GM21447 (cell line): ENCODE measurements at regions not wholly inside any gene's neighbourhood (a gene's known extent, or its start where the extent isn't known, plus 50 kb on each side); places are given as distances from the start of the nearest gene placed in this dataset.
"Not testable (repeated sequence)": the region's sequence is repeated elsewhere in the genome, so short reads cannot be mapped to it uniquely, and the experiment has no call there.

Experiments
- ATAC-seq: cut with Tn5 transposase; IDR thresholded peaks from one replicate; pipeline ENCODE4 v1.9.1; 2021; ENCODE audit not compliant: unreplicated experiment

DNA sequence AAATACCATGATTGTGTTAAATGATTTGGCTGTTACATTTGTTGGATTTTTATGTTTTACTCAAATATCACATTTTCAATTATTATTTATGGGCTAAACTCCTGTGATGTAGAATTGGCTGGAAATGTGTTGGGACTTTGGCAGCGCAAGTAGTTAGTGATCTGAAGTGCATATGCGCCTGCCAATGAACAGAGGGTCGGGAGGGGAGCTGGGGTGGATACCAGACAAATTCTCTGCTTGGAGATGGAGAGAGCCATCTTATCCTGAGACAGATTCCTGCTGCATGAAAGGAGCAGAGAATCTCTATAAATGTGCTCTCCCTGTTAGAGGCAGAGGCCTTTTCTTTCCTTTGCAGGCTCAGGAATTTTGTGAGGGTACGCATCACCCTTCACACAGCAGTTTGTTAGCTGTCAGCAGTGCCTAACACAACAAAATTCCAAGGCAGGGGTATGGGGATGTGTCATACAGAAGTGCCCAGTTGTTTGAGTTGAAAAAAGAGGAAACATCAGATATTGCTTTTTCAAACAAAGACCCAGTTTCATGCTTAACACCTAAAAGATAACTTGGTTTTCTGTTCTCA, 489.1 kb downstream of the CSNK1G3 start:
- ATAC-seq = no peak

DNA sequence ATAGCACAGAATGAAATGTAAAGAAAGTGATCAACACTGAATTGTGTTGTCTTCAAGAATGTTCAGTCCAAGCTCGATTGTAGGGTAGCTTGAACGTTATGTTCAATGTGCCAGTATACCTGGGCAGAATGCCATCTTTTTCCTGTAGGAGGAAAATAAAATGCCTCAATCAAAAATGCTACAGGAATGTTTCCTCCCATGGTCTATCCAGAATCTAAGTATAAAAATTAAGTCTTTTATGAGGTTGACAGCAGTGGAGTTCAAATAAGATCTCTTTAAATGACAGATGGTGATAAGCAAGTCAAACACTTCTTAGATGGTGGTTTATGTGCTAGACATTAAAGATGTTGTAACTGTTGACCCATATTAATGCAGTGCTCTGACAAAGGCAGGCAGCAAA, 488.6 kb downstream of the CSNK1G3 start:
- ATAC-seq = no peak

DNA sequence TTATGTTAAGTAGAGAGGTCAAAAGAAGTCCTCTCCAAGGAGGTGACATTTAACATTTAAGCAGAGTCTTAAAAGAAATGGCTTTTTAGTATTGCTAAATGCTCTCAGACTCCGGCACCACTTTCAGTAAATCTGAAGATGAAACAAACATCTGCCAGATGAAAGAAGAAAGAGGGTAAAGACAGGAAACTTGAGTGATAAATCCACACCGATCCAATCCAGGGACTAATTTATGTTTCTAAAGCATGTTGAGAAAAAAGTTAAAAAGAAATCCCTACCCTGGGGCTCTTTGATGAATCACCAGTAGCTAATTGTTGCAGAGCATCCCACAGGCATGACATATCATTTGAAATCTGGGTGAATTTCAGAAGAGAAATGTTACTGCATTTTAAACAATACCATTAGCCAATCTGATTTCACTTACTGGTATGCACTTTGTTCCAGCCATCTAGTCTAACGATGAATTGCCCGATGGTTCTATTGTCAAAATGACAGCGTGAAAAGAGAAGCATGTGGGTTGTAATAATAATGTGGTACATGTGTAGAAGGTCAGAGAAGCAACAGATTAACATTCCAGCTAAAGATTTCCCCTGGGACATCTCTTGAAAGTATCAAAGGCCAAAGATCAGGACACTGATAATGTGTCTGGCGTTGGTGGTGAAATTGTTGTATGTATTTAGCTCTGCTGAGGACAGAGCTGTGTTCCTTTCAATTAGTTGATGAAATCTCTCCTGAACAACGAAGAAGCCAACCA, 485.7 kb downstream of the CSNK1G3 start:
- ATAC-seq = no peak

DNA sequence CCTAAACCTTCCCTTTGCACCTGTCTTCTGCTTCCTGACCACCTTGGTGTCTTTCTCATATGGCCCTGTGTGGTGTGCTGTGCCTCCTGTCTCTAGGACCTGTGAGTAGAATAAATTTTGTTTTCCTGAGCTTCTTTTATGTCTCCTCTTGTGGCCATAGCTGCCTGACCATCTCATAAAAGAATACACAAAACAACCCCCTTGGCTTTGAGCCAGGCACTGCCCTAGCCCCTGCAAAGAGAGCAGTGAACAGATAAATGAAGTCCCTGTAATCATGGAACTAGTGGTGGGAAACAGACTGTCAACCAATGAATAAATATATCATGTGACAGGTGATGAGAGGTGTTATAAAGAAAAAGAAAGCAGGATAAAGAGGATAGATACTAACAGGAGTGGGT, 485.1 kb downstream of the CSNK1G3 start:
- ATAC-seq = no peak

DNA sequence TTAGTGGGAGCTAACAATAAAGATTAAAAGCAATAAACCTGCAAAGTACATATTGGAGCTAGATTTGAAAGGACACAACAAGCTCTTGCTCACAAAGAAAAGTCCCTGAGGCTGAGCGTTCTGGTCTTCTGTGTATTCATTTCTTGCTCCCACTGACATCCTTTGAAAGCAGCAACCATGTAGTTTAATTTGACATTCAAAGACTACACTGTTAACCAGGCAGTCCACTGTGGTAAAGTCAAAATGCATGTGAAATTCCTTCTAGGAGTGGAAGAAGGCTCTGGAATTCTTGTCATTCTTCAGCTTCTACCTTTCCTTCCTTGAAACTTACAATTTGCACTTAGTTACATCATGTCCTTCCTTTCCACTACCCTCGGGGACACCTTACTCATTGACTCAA, 480.7 kb downstream of the CSNK1G3 start:
- ATAC-seq = no peak

DNA sequence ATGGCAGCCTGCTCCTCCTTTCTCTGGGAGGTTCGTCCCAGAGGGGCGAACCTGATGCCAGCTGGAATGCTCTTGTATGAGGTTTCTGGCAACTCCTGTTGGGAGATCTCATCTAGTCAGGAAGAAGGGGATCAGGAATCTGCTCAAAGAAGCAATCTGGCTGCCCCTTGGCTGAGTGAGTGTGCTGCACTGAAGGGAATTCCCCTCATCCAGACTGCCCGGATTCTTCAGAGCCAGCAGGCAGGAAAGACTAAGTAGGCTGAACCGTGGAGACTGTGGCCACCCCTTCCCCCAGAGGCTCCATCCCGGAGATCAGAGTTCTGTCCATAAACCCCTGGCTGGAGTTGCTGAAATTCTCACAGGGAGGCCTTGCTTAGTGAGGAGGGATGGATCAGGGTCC, 476.0 kb downstream of the CSNK1G3 start:
- no peak for ATAC-seq

DNA sequence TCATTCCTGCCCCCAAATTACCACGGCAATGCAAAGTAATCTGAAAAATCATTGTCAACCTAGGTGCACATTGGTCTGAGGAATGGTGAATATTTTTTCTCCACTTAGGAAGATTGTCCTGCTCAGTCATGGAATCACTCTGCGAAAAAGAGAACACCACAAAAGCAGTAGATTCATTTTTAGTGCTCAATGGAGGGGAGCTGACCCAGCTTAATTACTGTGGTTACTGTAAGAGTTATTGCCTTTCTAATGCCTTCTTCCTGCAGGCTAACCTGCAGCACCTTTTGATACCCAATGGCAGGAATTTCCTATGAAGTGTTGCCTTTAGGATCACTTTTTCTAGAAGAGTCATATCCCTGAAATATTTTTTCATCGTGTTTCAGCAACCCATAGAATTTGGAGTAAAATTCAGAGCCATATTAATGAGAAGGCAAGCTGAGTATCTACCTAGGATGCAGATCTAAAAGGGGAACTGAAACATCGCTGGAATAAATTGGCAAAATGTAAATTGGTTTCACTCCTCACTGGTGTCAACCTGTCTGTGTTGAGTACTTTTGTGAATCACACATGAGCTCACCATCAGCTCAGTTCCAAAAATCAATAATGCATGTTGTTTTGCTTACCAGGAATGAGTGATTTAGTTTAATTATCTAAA, 464.5 kb downstream of the CSNK1G3 start:
- ATAC-seq = no peak

DNA sequence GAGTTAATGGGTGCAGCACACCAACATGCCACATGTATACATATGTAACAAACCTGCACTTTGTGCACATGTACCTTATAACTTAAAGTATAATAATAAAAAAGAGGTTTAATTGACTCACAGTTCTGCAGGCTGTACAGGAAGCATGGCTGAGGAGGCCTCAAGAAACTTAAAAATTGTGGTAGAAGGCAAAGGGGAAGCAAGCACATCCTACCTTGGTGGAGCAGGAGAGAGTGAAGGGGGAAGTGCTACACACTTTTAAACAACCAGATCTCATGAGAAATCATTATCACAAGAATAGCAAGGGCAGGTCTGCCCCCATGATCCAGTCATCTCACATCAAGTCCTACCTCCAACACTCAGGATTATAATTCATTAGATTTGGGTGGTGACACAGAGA, 463.5 kb downstream of the CSNK1G3 start:
- ATAC-seq = not testable (repeated sequence)

DNA sequence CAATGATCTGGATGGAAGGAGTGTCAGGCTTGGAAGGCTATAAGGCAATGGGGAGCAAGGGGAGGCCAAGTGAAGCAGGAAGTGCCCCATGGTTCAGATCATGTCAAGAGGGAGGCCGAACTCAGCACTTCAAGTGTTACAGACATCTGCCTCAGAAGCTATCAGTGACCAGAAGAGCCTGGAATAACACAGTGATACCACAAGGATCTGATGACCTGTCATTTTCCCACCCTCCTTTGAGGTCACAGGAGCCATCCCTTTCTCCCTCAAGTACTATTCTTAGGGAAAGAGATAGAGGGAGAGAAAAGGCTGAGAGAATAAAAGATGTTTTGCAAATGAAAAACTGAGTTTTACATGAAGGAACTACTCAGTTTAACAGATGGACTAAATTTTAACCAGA, 454.8 kb downstream of the CSNK1G3 start:
- ATAC-seq = no peak

DNA sequence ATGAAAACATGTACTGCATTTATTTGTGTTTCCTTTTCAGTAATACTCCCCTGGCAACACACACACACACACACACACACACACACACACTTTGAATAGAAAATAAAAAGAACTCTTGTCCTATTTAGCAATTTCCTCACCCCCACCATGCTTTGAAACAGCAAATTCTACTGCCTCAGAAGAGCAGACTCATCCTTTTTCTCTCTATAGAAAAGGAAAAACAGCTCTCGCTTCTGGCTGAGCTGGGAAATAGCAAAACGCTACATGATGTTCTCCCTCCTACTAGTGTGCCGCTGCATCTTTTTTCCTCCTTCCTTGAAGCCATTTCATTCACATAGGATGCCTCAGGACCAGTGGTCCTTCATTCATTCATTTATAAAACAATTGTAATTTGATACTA, 453.6 kb downstream of the CSNK1G3 start:
- ATAC-seq = no peak

DNA sequence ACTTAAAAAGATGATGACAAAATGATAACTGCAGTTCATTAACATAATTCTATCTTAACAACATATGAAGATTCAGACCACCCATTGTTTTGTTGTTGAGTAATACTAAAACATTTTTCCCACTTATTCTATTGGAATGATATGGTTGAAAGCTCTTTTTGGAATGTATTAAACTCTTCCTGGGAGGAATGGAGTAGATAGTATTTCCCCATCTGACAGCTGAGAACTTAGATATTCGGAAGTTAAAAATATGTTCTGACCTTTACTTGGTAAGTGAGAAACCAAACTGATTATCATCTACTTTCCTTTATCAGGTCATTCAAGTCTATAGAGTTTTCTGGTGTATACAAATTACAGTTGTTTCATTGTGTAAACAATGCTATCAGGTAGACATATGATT, 452.9 kb downstream of the CSNK1G3 start:
- ATAC-seq = no peak

DNA sequence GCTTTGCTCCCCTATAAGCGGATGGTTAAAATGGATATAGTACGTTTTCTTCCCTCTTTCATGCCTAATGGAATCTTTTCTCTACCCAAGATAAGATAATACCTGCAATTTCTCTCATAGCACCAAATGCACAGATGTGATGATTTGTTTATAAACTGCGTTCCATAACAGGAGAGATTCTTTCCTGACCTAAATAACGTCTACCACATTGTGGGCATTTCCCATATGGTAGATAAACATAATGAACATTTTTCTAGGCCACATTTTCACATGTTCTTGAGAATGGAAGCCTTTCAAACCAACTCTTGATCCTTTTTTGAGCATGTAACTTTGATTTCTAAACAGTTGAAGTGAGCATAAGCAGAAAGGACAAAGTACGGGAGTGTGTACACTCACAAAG, 448.5 kb downstream of the CSNK1G3 start:
- ATAC-seq = no peak

DNA sequence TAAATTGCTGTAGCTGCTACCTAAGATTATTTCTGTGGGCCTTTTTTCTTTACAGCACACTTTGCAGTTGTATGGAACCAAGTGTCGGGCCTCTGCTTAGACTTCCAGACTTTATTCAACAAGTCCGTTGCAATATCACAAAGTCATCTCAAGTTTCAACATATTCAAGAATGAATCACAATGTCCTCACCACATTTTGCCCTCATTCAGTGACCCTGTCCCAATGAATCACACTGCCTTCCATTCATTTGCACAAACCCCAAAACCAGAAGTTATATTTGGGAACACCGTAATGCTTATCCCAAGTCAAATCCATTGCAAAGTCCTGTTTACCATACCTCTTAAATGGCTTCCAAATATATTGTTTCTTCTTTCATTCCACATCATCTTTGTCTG, 439.6 kb downstream of the CSNK1G3 start:
- ATAC-seq = no peak

DNA sequence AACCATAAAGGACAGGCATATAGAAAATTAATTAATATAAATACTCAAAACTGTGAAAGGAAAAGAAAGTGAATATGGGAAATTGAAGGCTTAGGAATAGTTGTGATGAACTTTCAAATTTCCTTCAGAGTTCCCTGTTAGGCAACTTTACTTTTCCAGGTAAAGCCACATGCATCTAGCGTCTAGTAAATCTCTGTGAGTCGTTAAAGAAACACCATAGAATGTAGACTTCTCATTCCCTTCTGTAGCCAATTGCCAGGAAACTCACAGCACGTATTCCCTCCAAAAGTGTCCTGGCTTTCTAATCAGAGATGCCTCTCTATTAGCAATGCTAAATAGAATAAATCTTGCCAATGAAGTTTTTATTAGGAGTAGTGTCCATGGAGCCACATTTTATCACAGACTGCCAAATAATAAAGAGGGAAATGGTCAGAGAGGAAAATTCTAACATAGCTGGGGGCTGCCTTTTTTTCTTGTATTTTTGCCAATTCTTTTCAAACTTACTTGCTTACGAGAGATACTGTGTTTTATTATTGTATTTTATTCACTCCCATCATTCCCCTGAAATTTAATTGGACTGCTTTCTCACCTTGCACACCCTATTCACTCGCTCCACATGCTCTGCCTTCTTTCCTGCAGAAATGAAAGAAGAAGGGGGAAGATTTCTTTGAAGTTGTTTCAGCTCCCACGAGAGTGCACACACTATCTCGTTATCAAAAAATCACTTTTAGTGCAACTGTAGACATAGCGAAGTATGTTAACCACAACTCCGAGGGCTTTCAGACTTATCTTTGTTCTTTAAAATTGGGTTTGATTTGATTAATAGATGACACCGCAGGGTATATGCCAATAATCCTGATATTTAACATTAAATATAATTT, 439.0 kb downstream of the CSNK1G3 start:
- no peak for ATAC-seq

DNA sequence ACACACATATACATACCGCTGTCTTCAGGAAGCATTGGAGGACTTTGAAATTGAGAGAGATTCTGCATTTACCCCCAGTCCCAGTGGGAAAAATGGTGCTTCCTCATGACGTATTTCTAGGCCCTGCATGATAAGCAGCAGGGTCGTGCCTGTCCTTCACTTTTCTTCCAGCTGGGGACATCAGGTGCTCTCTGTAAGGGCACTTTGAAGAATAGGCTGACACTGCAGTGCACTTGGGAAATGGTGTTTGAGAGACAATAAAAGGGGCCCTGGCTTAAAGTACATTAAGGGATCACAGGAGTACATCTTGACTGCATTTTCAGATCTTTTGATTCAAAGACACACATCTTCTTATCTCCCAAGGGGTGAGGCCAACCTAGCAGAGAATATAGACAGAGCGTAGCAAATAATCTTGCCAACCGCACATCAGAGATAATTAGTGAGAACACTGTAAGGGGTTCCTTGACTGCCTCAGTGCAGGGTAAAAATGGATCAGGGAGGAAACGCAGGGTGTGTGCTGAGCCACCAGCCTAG, 437.9 kb downstream of the CSNK1G3 start:
- ATAC-seq = no peak

DNA sequence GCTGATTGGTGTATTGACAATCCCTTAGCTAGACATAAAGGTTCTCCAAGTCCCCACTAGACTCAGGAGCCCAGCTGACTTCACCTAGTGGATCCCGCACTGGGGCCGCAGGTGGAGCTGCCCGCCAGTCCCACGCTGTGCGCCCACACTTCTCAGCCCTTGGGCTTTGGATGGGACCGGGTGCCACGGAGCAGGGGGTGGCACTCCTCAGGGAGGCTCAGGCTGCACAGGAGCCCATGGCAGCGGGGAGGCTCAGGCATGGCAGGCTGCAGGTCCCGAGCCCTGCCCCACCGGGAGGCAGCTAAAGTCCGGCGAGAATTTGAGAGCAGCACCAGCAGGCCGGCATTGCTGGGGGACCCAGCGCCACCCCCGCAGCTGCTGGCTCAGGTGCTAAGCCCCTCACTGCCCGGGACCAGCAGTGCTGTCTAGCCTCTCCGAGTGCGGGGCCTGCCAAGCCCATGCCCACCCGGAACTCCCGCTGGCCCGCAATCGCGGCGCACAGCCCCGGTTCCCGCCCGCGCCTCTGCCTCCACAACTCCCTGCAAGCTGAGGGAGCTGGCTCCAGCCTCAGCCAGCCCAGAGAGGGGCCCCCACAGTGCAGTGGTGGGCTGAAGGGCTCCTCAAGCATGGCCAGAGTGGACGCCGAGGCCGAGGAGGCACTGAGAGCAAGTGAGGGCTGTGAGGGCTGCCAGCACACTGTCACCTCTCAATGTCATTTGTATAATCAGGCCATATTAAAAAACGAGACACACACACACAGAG, 437.2 kb downstream of the CSNK1G3 start:
- no peak for ATAC-seq

DNA sequence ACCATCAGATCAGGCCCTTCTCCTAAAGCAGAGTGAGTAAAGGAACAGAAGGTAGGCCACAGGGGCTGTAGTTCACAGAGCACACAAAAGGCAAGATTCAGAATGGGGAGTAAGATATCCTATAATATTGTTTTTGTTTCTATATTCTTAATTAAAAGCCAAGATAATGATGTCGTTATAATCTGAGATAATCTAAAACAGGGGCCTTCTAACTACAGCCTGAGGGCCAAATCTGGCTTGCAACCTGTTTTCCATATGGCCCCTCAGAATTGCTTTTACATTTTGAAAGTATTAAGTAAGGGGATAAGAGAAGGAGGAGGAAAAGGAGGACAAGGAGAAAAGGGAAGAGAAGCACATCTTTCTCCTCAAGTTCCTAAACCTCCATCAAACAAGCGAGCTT, 435.8 kb downstream of the CSNK1G3 start:
- ATAC-seq = no peak

DNA sequence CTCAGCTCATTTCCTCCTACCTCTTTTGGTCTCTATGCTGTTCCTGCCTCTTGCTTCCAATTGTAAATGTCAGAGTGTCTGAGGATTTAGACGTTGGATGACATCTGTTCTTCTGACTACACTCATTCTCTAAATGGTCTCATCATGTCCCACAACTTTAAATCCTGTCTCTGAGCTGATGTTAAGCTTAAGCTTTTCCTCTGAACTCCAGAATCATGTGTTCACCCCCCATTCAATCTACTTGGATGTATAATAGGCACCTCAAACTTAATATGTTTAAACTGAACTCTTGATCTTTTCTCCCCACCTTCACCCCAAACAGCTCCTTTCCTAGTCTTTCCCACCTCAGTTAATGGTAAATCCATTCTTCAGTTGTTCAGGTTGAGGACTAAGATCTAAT, 433.6 kb downstream of the CSNK1G3 start:
- no peak for ATAC-seq

DNA sequence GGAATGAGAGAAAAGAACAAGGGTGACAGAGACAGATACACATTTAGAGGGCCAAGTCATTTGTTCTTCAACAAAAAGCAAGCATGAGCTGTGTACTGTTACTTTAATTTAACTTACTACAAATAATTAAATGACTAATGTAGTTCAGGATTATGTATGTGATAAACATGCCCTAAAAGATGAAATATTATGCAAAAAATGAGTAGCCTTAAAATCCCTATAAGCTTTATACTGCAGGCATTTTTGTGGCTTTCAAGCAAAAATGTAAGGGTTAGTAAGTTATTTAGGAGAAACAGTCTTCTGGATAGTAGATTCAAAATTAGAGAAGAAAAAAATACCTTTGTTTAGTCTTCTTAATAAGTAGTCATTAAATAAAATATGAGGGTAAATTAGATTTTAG, 431.2 kb downstream of the CSNK1G3 start:
- no peak for ATAC-seq

DNA sequence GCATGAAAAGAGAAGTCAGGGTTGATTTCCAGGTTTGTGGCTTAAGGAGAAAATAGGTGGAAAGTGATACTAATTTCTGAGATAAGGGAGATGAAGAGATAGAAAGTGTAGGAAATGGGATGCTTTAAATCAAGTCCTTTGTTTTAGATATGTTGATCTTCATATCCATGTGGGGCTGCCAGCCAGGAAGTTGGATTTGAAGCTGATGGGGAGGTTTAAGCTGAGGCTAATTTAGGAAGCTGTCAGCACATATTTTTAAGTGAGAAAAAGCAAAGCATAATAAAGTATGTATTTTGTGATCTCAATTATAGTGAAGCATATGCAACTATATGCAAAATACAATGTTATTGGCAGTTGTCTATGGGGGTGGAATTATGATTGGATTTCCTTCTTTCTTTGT, 428.4 kb downstream of the CSNK1G3 start:
- ATAC-seq = no peak

DNA sequence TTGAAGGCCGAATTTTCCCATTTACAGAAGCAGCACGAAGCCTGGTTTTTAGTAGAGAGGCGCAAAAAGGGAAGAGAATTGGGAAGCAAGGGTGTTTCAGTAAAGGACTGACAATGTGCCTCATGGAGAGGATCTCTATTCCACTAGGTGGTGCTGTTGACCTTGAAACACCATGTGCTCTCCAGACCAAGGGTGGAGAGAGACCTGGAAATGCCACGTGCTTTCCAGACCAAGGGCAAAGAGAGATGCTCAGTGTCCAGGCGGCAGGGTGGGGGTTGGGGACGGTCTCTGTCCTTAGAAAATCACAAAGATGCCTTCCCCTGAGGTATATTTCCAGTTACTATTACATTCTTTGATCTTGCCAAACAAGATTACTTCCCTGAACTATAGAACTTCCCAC, 425.3 kb downstream of the CSNK1G3 start:
- ATAC-seq = no peak
